ENCODE measurements at regions not wholly inside any gene's neighbourhood (a gene's known extent, or its start where the extent isn't known, plus 50 kb on each side); places are given as distances from the start of the nearest gene placed in this dataset.

- intact Hi-C loops (cut with DNase I): no loop called here
- Histone ChIP-seq H3K27ac (no peak overlapping the region), H3K4me1 (replicated peaks) (no peaks in the 10 kb centered on the region), H3K4me3 (no peak overlapping the region), H3K36me3 (no peaks in the 10 kb centered on the region), H3K9me3 (no peaks in the 10 kb centered on the region), H3K27me3 (replicated peaks; ENCODE audit: insufficient read depth) (no peaks in the 10 kb centered on the region)
- 72% methylated on average over 3 of the region's 3 CpGs for WGBS
- no peak for DNase-seq (ENCODE audit: low spot score)
- no peak for TF ChIP-seq POLR2AphosphoS5 (IDR thresholded peaks at IDR 0.05)
Observed at GRCh38 chr7:97337849-97338248, 220.4 kb downstream of the SDHAF3 start.

GRCh38 chr7:97342512-97342911, 225.0 kb downstream of the SDHAF3 start:
- Histone ChIP-seq H3K4me1 (replicated peaks) (no peaks in the 10 kb centered on the region), H3K36me3 (no peaks in the 10 kb centered on the region), H3K4me3 (no peak overlapping the region), H3K9me3 (no peaks in the 10 kb centered on the region), H3K27me3 (replicated peaks; ENCODE audit: insufficient read depth) (no peaks in the 10 kb centered on the region), H3K27ac (no peak overlapping the region)
- 13% methylated on average over 3 of the region's 3 CpGs for WGBS
- intact Hi-C loops (cut with DNase I): no loop called here
- TF ChIP-seq POLR2AphosphoS5 (IDR thresholded peaks at IDR 0.05) (no peak), CTCF (IDR thresholded peaks at IDR 0.05) (no peak), POLR2A (IDR thresholded peaks at IDR 0.05) (no peak)
- DNase-seq (ENCODE audit: low spot score): no peak

GRCh38 chr7:97346349-97346748, 228.9 kb downstream of the SDHAF3 start:
- H3K9me3 ChIP-seq: no peaks in the 10 kb centered on the region
- no peak for DNase-seq (ENCODE audit: low spot score)
- no peak overlapping the region for H3K27ac ChIP-seq
- no peak for TF ChIP-seq POLR2AphosphoS5 (IDR thresholded peaks at IDR 0.05)
- no peak for TF ChIP-seq POLR2A (IDR thresholded peaks at IDR 0.05)
- TF ChIP-seq CTCF (IDR thresholded peaks at IDR 0.05): no peak
- WGBS: 33% methylated on average over 2 of the region's 2 CpGs
- no peak overlapping the region for H3K4me3 ChIP-seq
- no peaks in the 10 kb centered on the region for H3K27me3 ChIP-seq (replicated peaks; ENCODE audit: insufficient read depth)
- intact Hi-C loops (cut with DNase I): no loop called here
- H3K36me3 ChIP-seq: no peaks in the 10 kb centered on the region
- H3K4me1 ChIP-seq (replicated peaks): no peaks in the 10 kb centered on the region

- no peak overlapping the region for H3K4me3 ChIP-seq
- TF ChIP-seq POLR2A (IDR thresholded peaks at IDR 0.05) (no peak), POLR2AphosphoS5 (IDR thresholded peaks at IDR 0.05) (no peak), CTCF (IDR thresholded peaks at IDR 0.05) (no peak)
- H3K27ac ChIP-seq: no peak overlapping the region
- 98% methylated on average over 1 of the region's 1 CpG for WGBS
- H3K9me3 ChIP-seq: no peaks in the 10 kb centered on the region
- no peak for DNase-seq (ENCODE audit: low spot score)
- H3K4me1 ChIP-seq (replicated peaks): no peaks in the 10 kb centered on the region
- no peaks in the 10 kb centered on the region for H3K36me3 ChIP-seq
- intact Hi-C loops (cut with DNase I): no loop called here
- H3K27me3 ChIP-seq (replicated peaks; ENCODE audit: insufficient read depth): no peaks in the 10 kb centered on the region
Observed at GRCh38 chr7:97351488-97351887, 234.0 kb downstream of the SDHAF3 start.

- H3K36me3 ChIP-seq: no peaks in the 10 kb centered on the region
- H3K4me1 ChIP-seq (replicated peaks): no peaks in the 10 kb centered on the region
- no peak for DNase-seq (ENCODE audit: low spot score)
- no peak overlapping the region for H3K4me3 ChIP-seq
- H3K27ac ChIP-seq: no peak overlapping the region
- no peak for TF ChIP-seq POLR2A (IDR thresholded peaks at IDR 0.05)
- TF ChIP-seq POLR2AphosphoS5 (IDR thresholded peaks at IDR 0.05): no peak
- TF ChIP-seq CTCF (IDR thresholded peaks at IDR 0.05): no peak
- H3K27me3 ChIP-seq (replicated peaks; ENCODE audit: insufficient read depth): no peaks in the 10 kb centered on the region
- H3K9me3 ChIP-seq: no peaks in the 10 kb centered on the region
- intact Hi-C loops (cut with DNase I): no loop called here
Observed at GRCh38 chr7:97357459-97357858, 240.0 kb downstream of the SDHAF3 start.
